Left cardiac atrium (tissue), 4 donors: ENCODE measurements at regions not wholly inside any gene's neighbourhood (a gene's known extent, or its start where the extent isn't known, plus 50 kb on each side); places are given as distances from the start of the nearest gene placed in this dataset.
"Not testable (repeated sequence)": the region's sequence is repeated elsewhere in the genome, so short reads cannot be mapped to it uniquely, and the experiment has no call there.

Experiments
- ATAC-seq, 2 donors: fragments of 200-7000 bp; cut with Tn5 transposase; one replicate each; pipeline ENCODE4 v1.9.1; 2020; ENCODE audit warnings: mild to moderate bottlenecking in 2 of 2, moderate library complexity in 2 of 2
- DNase-seq: peaks from one replicate; pipeline ENCODE4 v3.0.0-alpha.2; 2020
- intact Hi-C, 2 donors: fragments of 100-400 bp; cut with DNase I; formaldehyde crosslinking; loops; one replicate each; pipeline versions ENCODE4 v1.14.1 to v1.15.1; 2022 to 2023
- donor health status: DM: no; HTN: yes; CAD: no.
- donor health status: DM: no; HTN: yes; CAD: no; lungs with severe emphysema.
- donor health status: DM: yes; HTN: yes; CAD: no.
- donor health status: Dilated cardiomyopathy.

- intact Hi-C loops: no loop called here
- DNase-seq (no peak), ATAC-seq (no peak)
Measured at GRCh38 chr6:12622566-12622965, 94.0 kb upstream of the PHACTR1 start.

GRCh38 chr6:12624142-12624837 lies 92.3 kb upstream of the PHACTR1 start:
- intact Hi-C loops: no loop called here

GRCh38 chr6:12627053-12627452 lies 89.5 kb upstream of the PHACTR1 start:
- DNase-seq (no peak), ATAC-seq (no peak)
- intact Hi-C loops: no loop called here

More at GRCh38 chr6:12624142-12624837, 92.3 kb upstream of the PHACTR1 start:
- DNase-seq (no peak), ATAC-seq (no peak)

GRCh38 chr6:12628327-12628726 lies 88.2 kb upstream of the PHACTR1 start:
- no peak for DNase-seq
- intact Hi-C loops: no loop called here
- ATAC-seq: no peak

GRCh38 chr6:12633746-12634145 lies 82.8 kb upstream of the PHACTR1 start:
- intact Hi-C loops, ATAC-seq, DNase-seq: not testable (repeated sequence)

- intact Hi-C loops: no loop called here
- ATAC-seq (peak in 1 of 2 donors; percentile 12), DNase-seq (no peak)
Measured at GRCh38 chr6:12635375-12635774, 81.2 kb upstream of the PHACTR1 start.

- peak; percentile 92 to 99 for ATAC-seq
- intact Hi-C loops: no loop called here
- DNase-seq: no peak
Measured at GRCh38 chr6:12635813-12636212, 80.8 kb upstream of the PHACTR1 start.

- DNase-seq: no peak
- intact Hi-C loops: no loop called here
- no peak for ATAC-seq
Measured at GRCh38 chr6:12636336-12636735, 80.2 kb upstream of the PHACTR1 start.

GRCh38 chr6:12637960-12638641 lies 78.5 kb upstream of the PHACTR1 start:
- DNase-seq (peak; percentile 27), ATAC-seq (peak; percentile 41 to 66)
- intact Hi-C loops: loop anchor here in 1 of 2 donors (2.0 kb wide), 1 partner anchor 257 kb away; no protein-coding TSS in a partner anchor

GRCh38 chr6:12640438-12640837 lies 76.1 kb upstream of the PHACTR1 start:
- no peak for DNase-seq
- ATAC-seq: no peak
- intact Hi-C loops: no loop called here

GRCh38 chr6:12641785-12642184 lies 74.8 kb upstream of the PHACTR1 start:
- ATAC-seq, intact Hi-C loops, DNase-seq: not testable (repeated sequence)

- intact Hi-C loops: no loop called here
- no peak for DNase-seq
- no peak for ATAC-seq
Measured at GRCh38 chr6:12645941-12646340, 70.6 kb upstream of the PHACTR1 start.

GRCh38 chr6:12648171-12648570 lies 68.4 kb upstream of the PHACTR1 start:
- intact Hi-C loops: no loop called here
- no peak for DNase-seq
- no peak for ATAC-seq

- ATAC-seq (no peak), DNase-seq (no peak)
- intact Hi-C loops: no loop called here
Measured at GRCh38 chr6:12649325-12649724, 67.2 kb upstream of the PHACTR1 start.

GRCh38 chr6:12653486-12653885 lies 63.1 kb upstream of the PHACTR1 start:
- ATAC-seq (peak in 1 of 2 donors; percentile 33), DNase-seq (no peak)
- intact Hi-C loops: no loop called here

GRCh38 chr6:12654107-12654506 lies 62.5 kb upstream of the PHACTR1 start:
- DNase-seq (no peak), ATAC-seq (no peak)
- intact Hi-C loops: no loop called here

- no peak for DNase-seq
- no peak for ATAC-seq
- intact Hi-C loops: no loop called here
Measured at GRCh38 chr6:12654514-12654913, 62.1 kb upstream of the PHACTR1 start.

GRCh38 chr6:12656906-12657305 lies 59.7 kb upstream of the PHACTR1 start:
- intact Hi-C loops: no loop called here
- ATAC-seq (no peak), DNase-seq (no peak)

- DNase-seq: no peak
- intact Hi-C loops: no loop called here
- ATAC-seq: no peak
Measured at GRCh38 chr6:12657884-12658283, 58.7 kb upstream of the PHACTR1 start.

- intact Hi-C loops: no loop called here
- no peak for DNase-seq
- ATAC-seq: no peak
Measured at GRCh38 chr6:12661432-12662089, 55.0 kb upstream of the PHACTR1 start.
